Activated naive CD4-positive, alpha-beta T cell treated with anti-CD3 and anti-CD28 coated beads, Interleukin-2, amount 50 U/mL, for 24 hours (primary cell): ENCODE measurements at regions not wholly inside any gene's neighbourhood (a gene's known extent, or its start where the extent isn't known, plus 50 kb on each side); places are given as distances from the start of the nearest gene placed in this dataset.

ENCODE experiments used
- H3K27ac Mint-ChIP-seq: one replicate; pipeline ENCODE4 v1.8.0; 2021; ENCODE audit warnings: mild to moderate bottlenecking, mixed read lengths
- H3K27me3 Mint-ChIP-seq: one replicate; pipeline ENCODE4 v1.8.0; 2021; ENCODE audit warnings: mixed read lengths
- H3K36me3 Mint-ChIP-seq: one replicate; pipeline ENCODE4 v1.8.0; 2021; ENCODE audit warnings: mixed read lengths
- H3K4me1 Mint-ChIP-seq: one replicate; pipeline ENCODE4 v1.8.0; 2021; ENCODE audit warnings: mixed read lengths
- H3K4me3 Mint-ChIP-seq: one replicate; pipeline ENCODE4 v1.8.0; 2021; ENCODE audit warnings: mild to moderate bottlenecking, mixed read lengths
- H3K9me3 Mint-ChIP-seq: one replicate; pipeline ENCODE4 v1.8.0; 2021; ENCODE audit warnings: mixed read lengths

GRCh38 chr7:156122752-156123354 is 310.6 kb upstream of the SHH start:
- Mint-ChIP-seq H3K27ac (no peak overlapping the region), H3K9me3 (no peaks in the 10 kb centered on the region), H3K4me3 (no peak overlapping the region), H3K4me1 (no peaks in the 10 kb centered on the region), H3K27me3 (no peaks in the 10 kb centered on the region), H3K36me3 (no peaks in the 10 kb centered on the region)

DNA sequence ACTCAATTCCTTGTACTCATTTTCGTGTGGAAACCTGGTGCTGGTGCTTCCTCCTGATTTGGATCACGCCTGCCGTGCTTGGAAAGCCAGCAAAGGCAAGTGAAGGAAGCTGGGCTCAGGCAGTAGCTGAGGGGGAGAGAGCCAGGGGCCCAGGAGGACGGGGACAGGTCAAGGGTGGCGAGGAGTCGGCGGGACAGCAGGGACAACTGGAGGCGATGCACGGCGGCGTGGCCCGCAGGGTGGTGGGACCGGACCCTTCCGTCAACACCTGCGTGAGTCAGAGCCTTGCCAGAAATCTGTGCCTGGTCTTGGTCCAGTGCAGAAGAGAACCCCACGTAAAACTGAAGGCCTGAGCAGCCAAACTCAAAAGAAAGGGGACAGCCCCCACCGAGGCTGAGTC is 309.7 kb upstream of the SHH start:
- Mint-ChIP-seq H3K36me3 (no peaks in the 10 kb centered on the region), H3K4me3 (no peak overlapping the region), H3K9me3 (no peaks in the 10 kb centered on the region), H3K27me3 (no peaks in the 10 kb centered on the region), H3K27ac (no peak overlapping the region), H3K4me1 (no peaks in the 10 kb centered on the region)

GRCh38 chr7:156121434-156121833 is 309.2 kb upstream of the SHH start:
- H3K4me3 Mint-ChIP-seq: no peak overlapping the region
- H3K4me1 Mint-ChIP-seq: no peaks in the 10 kb centered on the region
- no peaks in the 10 kb centered on the region for H3K9me3 Mint-ChIP-seq
- H3K27me3 Mint-ChIP-seq: no peaks in the 10 kb centered on the region
- no peak overlapping the region for H3K27ac Mint-ChIP-seq
- no peaks in the 10 kb centered on the region for H3K36me3 Mint-ChIP-seq

GRCh38 chr7:156120552-156120951 is 308.3 kb upstream of the SHH start:
- no peaks in the 10 kb centered on the region for H3K27me3 Mint-ChIP-seq
- H3K4me3 Mint-ChIP-seq: no peak overlapping the region
- no peaks in the 10 kb centered on the region for H3K36me3 Mint-ChIP-seq
- no peak overlapping the region for H3K27ac Mint-ChIP-seq
- H3K4me1 Mint-ChIP-seq: no peaks in the 10 kb centered on the region
- no peaks in the 10 kb centered on the region for H3K9me3 Mint-ChIP-seq

- H3K9me3 Mint-ChIP-seq: no peaks in the 10 kb centered on the region
- no peaks in the 10 kb centered on the region for H3K4me1 Mint-ChIP-seq
- no peaks in the 10 kb centered on the region for H3K27me3 Mint-ChIP-seq
- H3K27ac Mint-ChIP-seq: no peak overlapping the region
- H3K4me3 Mint-ChIP-seq: no peak overlapping the region
- no peaks in the 10 kb centered on the region for H3K36me3 Mint-ChIP-seq
These were observed 307.5 kb upstream of the SHH start for GRCh38 chr7:156119771-156120170.

DNA sequence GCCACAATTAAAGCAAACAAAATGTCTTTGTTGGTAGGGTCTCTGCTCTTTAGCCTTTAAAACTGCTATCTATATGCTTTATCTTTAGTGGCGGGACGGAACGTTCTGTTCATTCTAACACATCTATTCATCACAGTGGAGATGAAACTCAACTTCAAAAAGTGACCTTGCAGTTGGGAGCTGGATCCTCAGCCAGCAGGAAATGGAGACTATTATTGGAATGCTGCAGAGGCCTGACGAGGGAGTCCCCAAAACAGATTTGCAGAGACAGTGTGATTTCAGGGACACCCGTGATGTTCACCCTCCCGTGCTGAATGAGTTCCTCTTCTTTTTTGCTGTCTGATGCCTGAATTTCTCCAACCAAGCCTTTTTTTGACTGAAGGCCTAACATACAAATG is 306.0 kb upstream of the SHH start:
- H3K27me3 Mint-ChIP-seq: peaks cover 2% of the 10 kb centered on the region
- H3K9me3 Mint-ChIP-seq: no peaks in the 10 kb centered on the region
- H3K36me3 Mint-ChIP-seq: no peaks in the 10 kb centered on the region
- H3K27ac Mint-ChIP-seq: no peak overlapping the region
- no peaks in the 10 kb centered on the region for H3K4me1 Mint-ChIP-seq
- H3K4me3 Mint-ChIP-seq: no peak overlapping the region

- Mint-ChIP-seq H3K36me3 (no peaks in the 10 kb centered on the region), H3K9me3 (no peaks in the 10 kb centered on the region), H3K4me3 (no peak overlapping the region), H3K4me1 (no peaks in the 10 kb centered on the region), H3K27ac (no peak overlapping the region), H3K27me3 (peaks cover 2% of the 10 kb centered on the region)
These were observed 305.4 kb upstream of the SHH start for GRCh38 chr7:156117542-156118247.

DNA sequence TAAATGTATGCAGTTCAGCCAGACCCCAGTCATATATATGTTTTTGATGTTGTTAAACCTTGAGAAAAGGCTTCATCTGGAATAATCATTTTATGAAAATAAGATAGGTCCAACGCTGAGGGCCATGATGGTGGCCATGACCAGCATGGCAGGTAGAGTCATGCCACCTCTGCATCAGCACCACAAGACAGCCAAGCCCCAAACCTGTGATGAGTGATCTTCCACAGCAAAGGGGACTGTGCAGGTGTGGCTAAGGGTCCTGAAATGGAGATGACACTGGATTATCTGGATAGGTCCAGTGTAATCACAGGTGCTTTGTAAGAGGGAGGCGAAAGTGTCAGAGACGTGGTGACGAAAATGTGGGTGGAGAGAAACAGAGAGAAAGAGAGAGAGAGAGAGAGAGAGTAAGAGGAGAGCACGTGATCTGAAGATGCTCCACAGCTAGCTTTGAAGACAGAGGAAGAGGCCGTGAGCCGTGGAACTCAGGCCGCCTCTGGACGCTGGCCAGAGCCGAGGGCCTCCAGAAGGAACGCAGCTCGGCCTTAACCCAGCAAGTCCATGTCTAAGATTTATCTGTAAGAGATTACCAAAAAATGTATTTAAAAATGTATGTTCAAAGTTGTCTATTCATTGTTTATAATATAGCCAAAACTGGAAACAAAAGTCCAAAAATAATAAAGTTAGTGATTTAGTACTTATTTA is 304.4 kb upstream of the SHH start:
- Mint-ChIP-seq H3K36me3 (no peaks in the 10 kb centered on the region), H3K4me1 (no peaks in the 10 kb centered on the region), H3K27me3 (peaks cover 3% of the 10 kb centered on the region), H3K9me3 (no peaks in the 10 kb centered on the region), H3K4me3 (no peak overlapping the region), H3K27ac (no peak overlapping the region)

DNA sequence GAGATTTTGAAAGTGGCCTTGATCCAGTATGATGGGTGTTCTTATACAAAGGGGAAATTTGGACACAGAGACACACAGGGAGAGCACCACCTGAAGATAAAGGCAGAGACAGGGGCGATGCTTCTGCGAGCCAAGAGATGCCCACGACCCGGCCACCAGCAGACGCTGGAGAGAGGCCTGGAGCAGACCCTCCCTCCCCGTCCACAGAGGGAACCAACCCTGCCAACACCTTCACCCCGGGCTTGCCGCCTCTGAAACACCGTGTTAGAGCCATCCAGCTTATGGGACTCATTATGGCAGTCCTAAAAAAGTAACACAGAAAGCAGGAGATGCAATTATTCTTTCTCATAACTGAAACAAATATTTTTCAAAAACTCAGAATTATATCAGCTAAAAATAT is 303.3 kb upstream of the SHH start:
- Mint-ChIP-seq H3K9me3 (no peaks in the 10 kb centered on the region), H3K27ac (no peak overlapping the region), H3K4me3 (no peak overlapping the region), H3K27me3 (peaks cover 3% of the 10 kb centered on the region), H3K4me1 (no peaks in the 10 kb centered on the region), H3K36me3 (no peaks in the 10 kb centered on the region)

DNA sequence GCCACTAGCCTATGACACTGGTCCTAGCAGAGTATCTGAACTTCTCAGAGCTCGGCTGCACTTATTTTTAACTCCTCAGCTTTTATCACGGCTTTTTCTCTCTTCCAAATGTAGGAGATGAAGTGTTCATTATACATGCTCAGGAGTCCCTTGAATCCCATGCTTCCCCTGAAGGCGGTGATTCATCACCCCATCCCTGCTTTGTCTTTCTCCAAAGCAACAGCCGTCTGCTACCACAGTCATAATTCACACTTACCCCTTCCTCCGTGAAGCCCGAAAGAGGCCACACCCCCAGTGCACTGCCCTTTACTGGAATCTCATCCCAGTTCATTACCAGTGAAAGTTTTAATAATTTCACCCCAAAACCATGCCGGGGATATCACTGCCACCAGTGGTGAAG is 301.5 kb upstream of the SHH start:
- H3K4me1 Mint-ChIP-seq: no peaks in the 10 kb centered on the region
- no peaks in the 10 kb centered on the region for H3K36me3 Mint-ChIP-seq
- H3K9me3 Mint-ChIP-seq: no peaks in the 10 kb centered on the region
- no peak overlapping the region for H3K4me3 Mint-ChIP-seq
- H3K27ac Mint-ChIP-seq: no peak overlapping the region
- peaks cover 3% of the 10 kb centered on the region for H3K27me3 Mint-ChIP-seq

- H3K27ac Mint-ChIP-seq: no peak overlapping the region
- no peak overlapping the region for H3K4me3 Mint-ChIP-seq
- H3K4me1 Mint-ChIP-seq: no peaks in the 10 kb centered on the region
- no peaks in the 10 kb centered on the region for H3K36me3 Mint-ChIP-seq
- peaks cover 3% of the 10 kb centered on the region for H3K27me3 Mint-ChIP-seq
- H3K9me3 Mint-ChIP-seq: no peaks in the 10 kb centered on the region
These were observed 297.7 kb upstream of the SHH start for GRCh38 chr7:156109988-156110387.

- Mint-ChIP-seq H3K4me1 (no peaks in the 10 kb centered on the region), H3K27ac (no peak overlapping the region), H3K27me3 (peaks cover 2% of the 10 kb centered on the region), H3K9me3 (no peaks in the 10 kb centered on the region), H3K4me3 (no peak overlapping the region), H3K36me3 (no peaks in the 10 kb centered on the region)
These were observed 296.8 kb upstream of the SHH start for GRCh38 chr7:156109076-156109475.

DNA sequence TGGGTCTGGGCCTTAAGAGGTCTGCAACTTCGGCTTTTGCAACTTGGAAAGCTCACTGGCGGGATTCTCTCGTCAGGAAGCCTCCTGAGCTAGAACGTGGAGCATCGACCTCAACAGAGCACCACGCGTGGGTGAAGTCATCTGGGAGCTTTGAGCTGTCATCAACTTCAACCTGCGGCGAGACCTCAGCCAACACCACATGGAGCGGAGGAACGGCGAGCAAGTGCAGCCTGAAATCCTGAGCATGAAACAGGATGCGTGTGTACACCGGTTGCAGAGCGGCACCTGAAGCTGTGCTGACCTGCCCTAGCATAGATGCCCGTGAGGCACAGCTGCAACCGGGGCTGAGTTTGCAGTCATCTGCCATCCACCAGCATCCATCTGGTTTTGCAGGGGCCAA is 295.7 kb upstream of the SHH start:
- Mint-ChIP-seq H3K4me3 (no peak overlapping the region), H3K9me3 (no peaks in the 10 kb centered on the region), H3K36me3 (no peaks in the 10 kb centered on the region), H3K4me1 (no peaks in the 10 kb centered on the region), H3K27ac (no peak overlapping the region), H3K27me3 (peaks cover 1% of the 10 kb centered on the region)

DNA sequence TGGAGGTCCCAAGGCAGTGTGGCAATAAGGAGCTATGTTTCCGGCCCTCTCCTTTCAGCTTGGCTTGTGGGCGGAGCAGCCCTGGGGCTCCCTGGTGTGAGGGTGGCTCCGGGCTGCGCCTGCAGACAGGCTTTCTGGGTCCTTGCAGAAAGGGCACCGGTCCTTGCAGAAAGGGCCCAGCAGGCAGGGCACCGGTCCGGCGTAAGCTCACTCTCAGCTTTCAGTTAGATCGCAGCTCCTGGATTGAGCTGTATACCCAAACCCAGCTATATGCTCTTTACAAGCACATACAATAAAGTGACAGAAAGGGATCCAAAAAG is 293.8 kb upstream of the SHH start:
- H3K4me3 Mint-ChIP-seq: no peak overlapping the region
- H3K27ac Mint-ChIP-seq: no peak overlapping the region
- H3K4me1 Mint-ChIP-seq: no peaks in the 10 kb centered on the region
- no peaks in the 10 kb centered on the region for H3K9me3 Mint-ChIP-seq
- H3K27me3 Mint-ChIP-seq: no peaks in the 10 kb centered on the region
- H3K36me3 Mint-ChIP-seq: no peaks in the 10 kb centered on the region

DNA sequence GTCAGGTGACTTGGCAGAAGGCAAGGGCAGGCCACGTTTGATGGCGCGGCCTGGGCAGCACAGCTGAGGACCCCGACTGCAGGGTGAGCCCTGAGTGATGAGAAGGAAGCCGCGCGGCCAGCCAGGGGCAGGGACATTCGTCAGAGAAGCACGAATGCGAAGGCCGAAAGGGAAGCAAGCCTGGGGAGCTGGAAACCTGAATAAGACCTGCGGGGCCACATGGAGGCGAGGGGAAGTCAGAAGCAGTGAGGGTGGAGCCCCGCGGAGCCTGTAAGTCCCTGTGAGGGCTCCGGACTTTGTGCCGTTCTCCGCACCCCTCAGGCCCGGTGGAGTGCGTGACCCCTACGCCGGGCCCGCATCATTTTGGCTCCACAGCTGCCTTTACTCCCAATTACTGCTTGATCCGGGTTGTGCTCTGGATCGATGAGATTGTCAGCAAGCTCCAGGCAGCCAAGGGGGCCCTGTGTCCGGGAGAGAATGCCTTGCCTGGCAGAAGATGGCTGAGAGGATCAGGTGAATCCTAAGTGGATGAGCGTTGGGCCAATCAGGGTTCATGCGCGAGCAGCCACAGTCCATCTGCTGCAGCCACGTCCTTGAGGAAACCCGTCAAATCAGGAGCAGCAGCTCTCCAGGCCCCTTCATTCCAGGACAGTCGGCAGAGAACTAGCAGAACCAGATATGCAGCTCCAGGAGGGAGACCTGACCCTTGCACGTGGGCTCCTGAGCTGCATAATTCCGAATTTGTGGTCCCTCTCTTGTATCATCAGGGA is 293.3 kb upstream of the SHH start:
- H3K27ac Mint-ChIP-seq: no peak overlapping the region
- H3K27me3 Mint-ChIP-seq: no peaks in the 10 kb centered on the region

More for the DNA sequence above, 293.3 kb upstream of the SHH start:
- Mint-ChIP-seq H3K4me1 (no peaks in the 10 kb centered on the region), H3K4me3 (no peak overlapping the region), H3K36me3 (no peaks in the 10 kb centered on the region), H3K9me3 (no peaks in the 10 kb centered on the region)
